NCI-H82 (cell line): ENCODE measurements at regions not wholly inside any gene's neighbourhood (a gene's known extent, or its start where the extent isn't known, plus 50 kb on each side); places are given as distances from the start of the nearest gene placed in this dataset.

ENCODE experiments used
- DNase-seq: peaks from one replicate; lab custom pipeline; 2025; lab: John Stamatoyannopoulos, UW

- DNase-seq = peak; percentile 20
These were observed 60.3 kb downstream of the DACT1 start for GRCh38 chr14:58697930-58698642.

DNA sequence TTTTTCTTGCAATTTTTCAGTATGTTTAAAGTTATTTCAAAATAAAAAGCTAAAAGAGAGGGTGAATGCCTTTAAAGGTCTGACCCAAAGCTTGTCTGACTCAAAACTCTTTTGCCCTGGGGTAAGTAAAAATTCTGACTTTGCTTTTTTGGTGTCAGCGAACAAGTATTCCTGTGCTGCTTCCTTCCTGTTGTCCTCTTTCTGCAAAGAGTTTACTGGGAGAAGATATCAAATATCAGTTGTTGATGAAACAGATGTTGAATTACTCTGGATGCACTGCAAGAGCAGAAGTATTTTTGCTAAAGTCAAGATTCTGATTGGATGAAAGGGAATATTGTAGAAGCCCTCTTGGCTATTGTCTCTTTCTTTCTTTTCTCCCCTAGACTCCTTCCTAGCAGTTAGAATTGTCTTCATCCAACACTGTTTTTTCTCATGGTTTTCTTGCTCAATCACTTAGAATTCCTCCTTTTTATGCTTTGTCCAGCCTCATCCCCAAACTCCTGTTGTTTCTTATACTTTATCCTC lies 62.0 kb downstream of the DACT1 start:
- no peak for DNase-seq

GRCh38 chr14:58701156-58701555 lies 63.4 kb downstream of the DACT1 start:
- no peak for DNase-seq

GRCh38 chr14:58701604-58702003 lies 63.8 kb downstream of the DACT1 start:
- no peak for DNase-seq

- DNase-seq = no peak
These were observed 64.8 kb downstream of the DACT1 start for GRCh38 chr14:58702441-58703160.

GRCh38 chr14:58703161-58703506 lies 65.4 kb downstream of the DACT1 start:
- no peak for DNase-seq

DNA sequence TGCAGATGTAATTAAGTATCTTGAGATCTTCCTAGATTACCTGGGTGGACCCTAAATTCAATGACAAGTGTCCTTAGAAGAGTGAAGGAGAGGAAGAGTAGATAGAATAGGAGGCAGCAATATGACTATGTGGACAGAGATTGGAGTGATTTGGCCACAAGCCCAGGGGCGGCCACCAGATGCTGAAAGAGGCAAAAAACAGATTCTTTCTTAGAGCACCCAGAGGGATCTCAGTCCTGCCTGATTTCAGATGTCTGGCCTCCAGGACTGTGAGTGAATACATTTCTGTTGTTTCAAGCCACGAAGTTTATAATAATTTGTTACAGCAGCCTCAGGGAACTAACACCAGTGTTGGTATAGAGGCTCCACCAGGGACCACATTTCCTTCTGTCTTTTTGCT lies 67.3 kb downstream of the DACT1 start:
- DNase-seq = no peak

GRCh38 chr14:58707949-58708348 lies 70.2 kb downstream of the DACT1 start:
- DNase-seq = peak; percentile 73

- no peak for DNase-seq
These were observed 72.2 kb downstream of the DACT1 start for GRCh38 chr14:58709949-58710348.

GRCh38 chr14:58711382-58711781 lies 73.6 kb downstream of the DACT1 start:
- DNase-seq = peak; percentile 35

DNA sequence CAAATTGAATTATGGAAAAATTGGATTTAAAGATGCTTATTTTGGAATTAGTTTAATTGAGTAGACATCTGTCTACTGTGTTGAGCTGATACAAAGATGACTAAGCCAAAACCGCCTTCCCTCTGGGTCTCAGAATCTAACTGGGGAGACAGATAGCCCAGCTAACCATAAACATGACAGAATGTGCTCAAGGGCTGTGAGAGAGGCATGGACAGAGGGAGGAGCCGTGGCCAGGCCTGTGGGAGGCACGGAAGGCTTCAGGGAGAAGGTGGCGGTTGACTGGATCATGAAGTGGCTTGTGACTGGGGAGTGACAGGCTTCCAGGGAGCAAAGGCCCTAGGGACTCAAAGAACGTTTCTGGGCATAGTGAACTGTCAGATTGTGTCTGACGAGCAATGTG lies 74.6 kb downstream of the DACT1 start:
- peak; percentile 98 for DNase-seq

DNA sequence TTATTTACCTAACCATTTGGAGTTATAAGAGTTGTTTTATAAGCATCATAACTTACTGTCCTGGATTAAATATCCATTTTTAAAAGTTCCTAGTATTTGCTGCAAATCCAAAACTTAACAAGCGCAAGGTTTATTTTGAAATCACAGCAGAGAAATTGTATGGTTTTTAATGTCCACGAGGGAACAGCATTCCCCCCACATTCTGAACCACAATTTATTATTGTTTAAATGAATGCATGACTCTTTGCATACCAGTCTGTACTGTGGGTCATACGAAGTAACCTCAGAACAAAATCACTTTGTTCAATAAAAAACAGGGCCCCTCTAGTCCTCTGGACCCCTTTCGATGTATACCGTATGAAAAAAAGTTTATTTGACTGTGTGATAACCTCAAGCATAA lies 75.9 kb downstream of the DACT1 start:
- no peak for DNase-seq

GRCh38 chr14:58716706-58717105 lies 78.9 kb downstream of the DACT1 start:
- DNase-seq = no peak

DNA sequence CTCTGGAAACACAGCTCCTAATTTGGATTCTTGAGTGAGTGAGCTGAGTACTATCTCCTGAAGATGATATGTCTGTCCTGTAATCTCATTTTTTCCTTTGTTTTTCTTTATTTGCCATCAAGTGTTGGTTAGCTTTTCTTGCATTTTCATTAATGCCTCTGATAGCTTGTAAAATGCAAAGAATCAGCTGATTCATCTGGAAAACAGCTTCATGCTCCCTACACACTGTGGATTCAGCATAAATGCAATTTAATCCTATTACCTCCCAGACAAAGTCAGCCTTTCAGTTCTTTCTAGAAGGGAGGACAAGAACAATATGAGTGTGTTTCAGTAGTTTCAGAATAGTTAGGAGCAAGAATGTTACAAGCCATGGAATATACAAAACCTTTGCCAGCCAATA lies 79.4 kb downstream of the DACT1 start:
- DNase-seq = peak; percentile 47

DNA sequence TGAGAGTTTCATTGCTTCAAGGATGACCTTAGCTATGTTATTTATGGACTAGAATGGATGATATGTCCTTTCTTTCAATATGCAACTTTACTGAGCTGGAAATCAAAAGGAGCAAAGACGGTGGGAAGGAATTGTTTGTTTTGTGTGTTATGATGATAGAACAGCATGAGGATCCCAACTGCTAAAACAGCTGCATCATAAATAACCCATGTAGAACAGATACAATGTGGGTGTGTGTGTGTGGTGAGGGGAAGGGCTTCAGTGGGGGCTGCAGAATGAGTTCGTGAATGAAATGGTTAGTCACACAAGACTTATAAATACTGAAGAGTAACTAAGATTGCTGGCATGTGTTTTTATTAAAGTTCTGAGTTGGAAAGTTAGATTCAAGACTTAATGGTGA lies 80.1 kb downstream of the DACT1 start:
- DNase-seq = no peak

DNA sequence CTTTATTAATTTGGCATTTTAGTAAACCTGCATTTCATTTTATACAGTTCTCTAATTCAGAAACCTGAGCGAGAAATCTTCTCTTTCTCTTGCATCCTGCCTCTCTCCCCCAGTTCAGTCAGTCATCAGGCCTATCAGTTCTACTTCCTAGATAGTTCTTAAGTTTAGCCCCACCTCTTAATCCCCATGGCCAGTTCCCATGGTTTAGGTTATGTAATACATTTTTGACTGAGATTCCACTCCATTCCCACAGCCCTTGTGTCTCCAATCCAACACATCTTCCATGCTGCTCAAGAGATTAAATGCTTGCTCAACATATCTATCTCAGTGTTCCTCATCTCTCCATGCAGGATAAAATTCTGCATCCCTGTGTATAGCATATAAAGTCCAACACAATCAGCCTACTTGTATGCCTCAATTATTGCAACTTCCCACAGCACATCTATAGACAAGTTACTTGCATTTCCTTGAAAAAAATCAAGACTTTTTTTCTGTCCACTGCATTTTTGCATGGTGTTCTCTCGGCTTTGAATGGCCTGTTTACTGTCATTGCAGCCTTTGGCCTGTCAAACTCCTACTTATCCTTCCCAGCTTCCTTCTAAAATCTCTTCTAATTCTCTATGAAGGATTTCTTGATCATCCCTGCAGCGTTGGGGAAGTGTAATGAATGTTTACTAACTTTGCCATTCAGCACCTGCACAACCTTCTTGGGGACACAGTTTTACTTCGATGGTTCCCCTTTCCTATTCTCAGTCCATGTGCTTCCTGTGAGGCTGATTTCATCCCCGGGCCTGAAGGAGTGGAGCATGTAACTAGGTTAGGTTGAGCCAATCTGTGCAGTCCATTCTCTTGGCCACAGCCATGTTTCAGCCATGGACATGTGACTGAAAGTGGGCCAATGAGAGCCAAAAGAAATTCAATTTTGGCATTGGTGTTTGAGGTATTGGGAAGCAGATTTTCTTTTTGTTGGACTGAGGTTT lies 80.8 kb downstream of the DACT1 start:
- DNase-seq = peak; percentile 22

GRCh38 chr14:58721723-58722122 lies 84.0 kb downstream of the DACT1 start:
- no peak for DNase-seq

- DNase-seq = no peak
These were observed 84.7 kb downstream of the DACT1 start for GRCh38 chr14:58722441-58722840.

GRCh38 chr14:58724206-58724605 lies 86.4 kb downstream of the DACT1 start:
- DNase-seq = no peak

GRCh38 chr14:58724702-58725101 lies 86.9 kb downstream of the DACT1 start:
- DNase-seq = no peak

- DNase-seq = no peak
These were observed 87.5 kb downstream of the DACT1 start for GRCh38 chr14:58725226-58725625.

DNA sequence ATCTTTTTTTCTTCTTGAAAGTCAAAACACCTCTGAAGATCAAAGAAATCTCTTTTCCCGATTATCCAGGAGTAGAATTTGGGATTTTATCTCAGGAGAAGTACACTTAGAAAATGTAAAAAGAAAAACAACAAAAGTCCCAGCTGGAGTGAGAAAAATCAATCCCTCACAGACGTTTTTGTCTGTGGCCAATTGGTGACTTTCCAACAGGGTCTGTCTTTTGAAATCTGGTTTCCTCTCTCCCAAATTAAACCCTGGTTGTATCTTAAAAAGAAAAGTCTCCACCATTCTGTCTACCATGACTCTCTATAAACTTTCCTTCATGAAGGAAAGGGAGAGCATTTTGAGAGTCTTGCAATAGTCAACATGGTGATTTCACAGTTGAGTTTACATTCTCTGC lies 88.1 kb downstream of the DACT1 start:
- no peak for DNase-seq
